Activated CD8-positive, alpha-beta memory T cell treated with anti-CD3 and anti-CD28 coated beads, Interleukin-2, amount 50 U/mL, for 4 hours (primary cell): ENCODE measurements at regions not wholly inside any gene's neighbourhood (a gene's known extent, or its start where the extent isn't known, plus 50 kb on each side); places are given as distances from the start of the nearest gene placed in this dataset.
"Not testable (repeated sequence)": the region's sequence is repeated elsewhere in the genome, so short reads cannot be mapped to it uniquely, and the experiment has no call there.

Source experiments
- DNase-seq: peaks from one replicate; pipeline ENCODE4 v3.0.0-alpha.2; 2020

GRCh38 chr5:118603278-118603677 is 385.1 kb downstream of the DTWD2 start:
- no peak for DNase-seq

GRCh38 chr5:118598311-118598710 is 390.0 kb downstream of the DTWD2 start:
- DNase-seq, result no peak

- no peak for DNase-seq
Measured at GRCh38 chr5:118597543-118597942, 390.8 kb downstream of the DTWD2 start.

- no peak for DNase-seq
Measured at GRCh38 chr5:118596255-118596654, 392.1 kb downstream of the DTWD2 start.

- no peak for DNase-seq
Measured at GRCh38 chr5:118593003-118593328, 395.4 kb downstream of the DTWD2 start.

- no peak for DNase-seq
Measured at GRCh38 chr5:118592229-118593002, 395.9 kb downstream of the DTWD2 start.

- no peak for DNase-seq
Measured at GRCh38 chr5:118590806-118591205, 397.5 kb downstream of the DTWD2 start.

- no peak for DNase-seq
Measured at GRCh38 chr5:118580949-118581348, 407.4 kb downstream of the DTWD2 start.

GRCh38 chr5:118578093-118578492 is 410.3 kb downstream of the DTWD2 start:
- no peak for DNase-seq

- no peak for DNase-seq
Measured at GRCh38 chr5:118577621-118578020, 410.7 kb downstream of the DTWD2 start.

- not testable (repeated sequence) for DNase-seq
Measured at GRCh38 chr5:118570276-118570675, 418.1 kb downstream of the DTWD2 start.

GRCh38 chr5:118569596-118569995 is 418.8 kb downstream of the DTWD2 start:
- not testable (repeated sequence) for DNase-seq

- DNase-seq, result no peak
Measured at GRCh38 chr5:118565335-118565971, 422.9 kb downstream of the DTWD2 start.

- DNase-seq, result no peak
Measured at GRCh38 chr5:118561971-118562370, 426.4 kb downstream of the DTWD2 start.

- no peak for DNase-seq
Measured at GRCh38 chr5:118561235-118561634, 427.1 kb downstream of the DTWD2 start.

- DNase-seq, result no peak
Measured at GRCh38 chr5:118558871-118559270, 429.5 kb downstream of the DTWD2 start.

GRCh38 chr5:118557251-118557661 is 431.1 kb downstream of the DTWD2 start:
- DNase-seq, result no peak

- no peak for DNase-seq
Measured at GRCh38 chr5:118556792-118557191, 431.6 kb downstream of the DTWD2 start.

- DNase-seq, result no peak
Measured at GRCh38 chr5:118555727-118556126, 432.6 kb downstream of the DTWD2 start.

- no peak for DNase-seq
Measured at GRCh38 chr5:118554981-118555380, 433.4 kb downstream of the DTWD2 start.

GRCh38 chr5:118554241-118554640 is 434.1 kb downstream of the DTWD2 start:
- no peak for DNase-seq

GRCh38 chr5:118553662-118554061 is 434.7 kb downstream of the DTWD2 start:
- DNase-seq, result no peak

GRCh38 chr5:118552731-118553360 is 435.5 kb downstream of the DTWD2 start:
- no peak for DNase-seq

- DNase-seq, result no peak
Measured at GRCh38 chr5:118552146-118552545, 436.2 kb downstream of the DTWD2 start.
